Activated T-helper 1 cell treated with anti-CD3 and anti-CD28 coated beads, Interleukin-12 subunit alpha, Interleukin-12 subunit beta, Interleukin-2, Interleukin-4 antibody, amounts not matched to agents 30 ng/mL and 10 ng/mL and 1 ng/mL, durations not matched to agents 14 hours and 24 hours and 36 hours (primary cell): ENCODE measurements at regions not wholly inside any gene's neighbourhood (a gene's known extent, or its start where the extent isn't known, plus 50 kb on each side); places are given as distances from the start of the nearest gene placed in this dataset.
"Not testable (repeated sequence)": the region's sequence is repeated elsewhere in the genome, so short reads cannot be mapped to it uniquely, and the experiment has no call there.

Experiments
- DNase-seq: peaks from one replicate; pipeline ENCODE4 v3.0.0; 2021; ENCODE audit warnings: low spot score
- H3K27ac Mint-ChIP-seq: one replicate; pipeline ENCODE4 v1.8.0; 2021; ENCODE audit warnings: mild to moderate bottlenecking, mixed read lengths
- H3K27me3 Mint-ChIP-seq: one replicate; pipeline ENCODE4 v1.8.0; 2022; ENCODE audit warnings: mild to moderate bottlenecking, moderate library complexity, mixed read lengths; ENCODE audit not compliant: insufficient read depth
- H3K36me3 Mint-ChIP-seq: one replicate; pipeline ENCODE4 v1.8.0; 2021; ENCODE audit warnings: low read depth, mixed read lengths
- H3K4me1 Mint-ChIP-seq: one replicate; pipeline ENCODE4 v1.8.0; 2021; ENCODE audit warnings: low read depth, mixed read lengths
- H3K4me3 Mint-ChIP-seq: one replicate; pipeline ENCODE4 v1.8.0; 2021; ENCODE audit warnings: mild to moderate bottlenecking, moderate library complexity, mixed read lengths
- H3K9me3 Mint-ChIP-seq: one replicate; pipeline ENCODE4 v1.8.0; 2021; ENCODE audit warnings: mixed read lengths
- intact Hi-C: fragments of 100-400 bp; cut with micrococcal nuclease; formaldehyde crosslinking; loops from one replicate; pipeline ENCODE4 v1.15.1; 2024

GRCh38 chr1:194473766-194474165 lies 1287.4 kb upstream of the B3GALT2 start:
- H3K9me3 Mint-ChIP-seq: no peaks in the 10 kb centered on the region
- H3K27me3 Mint-ChIP-seq: no peaks in the 10 kb centered on the region
- H3K4me1 Mint-ChIP-seq: no peaks in the 10 kb centered on the region
- DNase-seq: no peak
- no peak overlapping the region for H3K27ac Mint-ChIP-seq
- no peaks in the 10 kb centered on the region for H3K36me3 Mint-ChIP-seq
- intact Hi-C loops: no loop called here
- no peak overlapping the region for H3K4me3 Mint-ChIP-seq

GRCh38 chr1:194469282-194469681 lies 1282.9 kb upstream of the B3GALT2 start:
- no peaks in the 10 kb centered on the region for H3K4me1 Mint-ChIP-seq
- no peaks in the 10 kb centered on the region for H3K27me3 Mint-ChIP-seq
- no peaks in the 10 kb centered on the region for H3K9me3 Mint-ChIP-seq
- no peak overlapping the region for H3K4me3 Mint-ChIP-seq
- DNase-seq: no peak
- H3K36me3 Mint-ChIP-seq: no peaks in the 10 kb centered on the region
- intact Hi-C loops: no loop called here
- H3K27ac Mint-ChIP-seq: no peak overlapping the region

GRCh38 chr1:194466706-194467105 lies 1280.3 kb upstream of the B3GALT2 start:
- no peak for DNase-seq
- intact Hi-C loops: no loop called here

GRCh38 chr1:194447636-194448035 lies 1261.2 kb upstream of the B3GALT2 start:
- Mint-ChIP-seq H3K27me3 (no peaks in the 10 kb centered on the region), H3K27ac (no peak overlapping the region), H3K9me3 (no peaks in the 10 kb centered on the region), H3K4me1 (no peaks in the 10 kb centered on the region), H3K36me3 (no peaks in the 10 kb centered on the region), H3K4me3 (no peak overlapping the region)
- no peak for DNase-seq
- intact Hi-C loops: no loop called here

More at GRCh38 chr1:194466706-194467105, 1280.3 kb upstream of the B3GALT2 start:
- Mint-ChIP-seq H3K9me3 (no peaks in the 10 kb centered on the region), H3K4me3 (no peak overlapping the region), H3K27me3 (no peaks in the 10 kb centered on the region), H3K27ac (no peak overlapping the region), H3K4me1 (no peaks in the 10 kb centered on the region), H3K36me3 (no peaks in the 10 kb centered on the region)

GRCh38 chr1:194445244-194445643 lies 1258.8 kb upstream of the B3GALT2 start:
- Mint-ChIP-seq H3K27me3 (no peaks in the 10 kb centered on the region), H3K27ac (no peak overlapping the region), H3K4me3 (no peak overlapping the region), H3K9me3 (no peaks in the 10 kb centered on the region), H3K36me3 (no peaks in the 10 kb centered on the region), H3K4me1 (no peaks in the 10 kb centered on the region)
- intact Hi-C loops: no loop called here
- DNase-seq: no peak

GRCh38 chr1:194442901-194443575 lies 1256.6 kb upstream of the B3GALT2 start:
- Mint-ChIP-seq H3K4me1 (no peaks in the 10 kb centered on the region), H3K9me3 (no peaks in the 10 kb centered on the region), H3K36me3 (no peaks in the 10 kb centered on the region), H3K27ac (no peak overlapping the region), H3K27me3 (no peaks in the 10 kb centered on the region), H3K4me3 (no peak overlapping the region)
- no peak for DNase-seq
- intact Hi-C loops: no loop called here

GRCh38 chr1:194437135-194437534 lies 1250.7 kb upstream of the B3GALT2 start:
- H3K27me3 Mint-ChIP-seq: no peaks in the 10 kb centered on the region
- intact Hi-C loops: no loop called here
- DNase-seq: no peak
- H3K36me3 Mint-ChIP-seq: no peaks in the 10 kb centered on the region
- no peaks in the 10 kb centered on the region for H3K4me1 Mint-ChIP-seq
- H3K4me3 Mint-ChIP-seq: no peak overlapping the region
- no peak overlapping the region for H3K27ac Mint-ChIP-seq
- H3K9me3 Mint-ChIP-seq: no peaks in the 10 kb centered on the region

GRCh38 chr1:194431121-194431520 lies 1244.7 kb upstream of the B3GALT2 start:
- Mint-ChIP-seq H3K4me1 (no peaks in the 10 kb centered on the region), H3K27ac (no peak overlapping the region), H3K4me3 (no peak overlapping the region), H3K27me3 (no peaks in the 10 kb centered on the region), H3K9me3 (no peaks in the 10 kb centered on the region), H3K36me3 (no peaks in the 10 kb centered on the region)
- no peak for DNase-seq
- intact Hi-C loops: no loop called here

GRCh38 chr1:194420706-194421105 lies 1234.3 kb upstream of the B3GALT2 start:
- intact Hi-C loops: no loop called here
- H3K9me3 Mint-ChIP-seq: peaks cover 3% of the 10 kb centered on the region

GRCh38 chr1:194419721-194420120 lies 1233.3 kb upstream of the B3GALT2 start:
- Mint-ChIP-seq H3K27ac (no peak overlapping the region), H3K4me3 (no peak overlapping the region), H3K9me3 (peaks cover 3% of the 10 kb centered on the region), H3K4me1 (no peaks in the 10 kb centered on the region), H3K27me3 (no peaks in the 10 kb centered on the region), H3K36me3 (no peaks in the 10 kb centered on the region)
- intact Hi-C loops: no loop called here
- DNase-seq: no peak

More at GRCh38 chr1:194420706-194421105, 1234.3 kb upstream of the B3GALT2 start:
- H3K4me1 Mint-ChIP-seq: no peaks in the 10 kb centered on the region
- no peak overlapping the region for H3K4me3 Mint-ChIP-seq
- no peak overlapping the region for H3K27ac Mint-ChIP-seq
- no peaks in the 10 kb centered on the region for H3K27me3 Mint-ChIP-seq
- no peaks in the 10 kb centered on the region for H3K36me3 Mint-ChIP-seq
- DNase-seq: no peak

GRCh38 chr1:194410756-194411155 lies 1224.3 kb upstream of the B3GALT2 start:
- no peak overlapping the region for H3K4me3 Mint-ChIP-seq
- intact Hi-C loops: no loop called here
- no peaks in the 10 kb centered on the region for H3K27me3 Mint-ChIP-seq
- DNase-seq: no peak
- H3K36me3 Mint-ChIP-seq: no peaks in the 10 kb centered on the region
- H3K9me3 Mint-ChIP-seq: no peaks in the 10 kb centered on the region
- no peak overlapping the region for H3K27ac Mint-ChIP-seq
- H3K4me1 Mint-ChIP-seq: no peaks in the 10 kb centered on the region

- DNase-seq, H3K27ac Mint-ChIP-seq, H3K4me1 Mint-ChIP-seq, H3K4me3 Mint-ChIP-seq, H3K27me3 Mint-ChIP-seq, H3K9me3 Mint-ChIP-seq, H3K36me3 Mint-ChIP-seq, intact Hi-C loops: not testable (repeated sequence)
Observed at GRCh38 chr1:194407238-194407637, 1220.8 kb upstream of the B3GALT2 start.

- no peaks in the 10 kb centered on the region for H3K36me3 Mint-ChIP-seq
- H3K9me3 Mint-ChIP-seq: no peaks in the 10 kb centered on the region
- no peaks in the 10 kb centered on the region for H3K4me1 Mint-ChIP-seq
- H3K4me3 Mint-ChIP-seq: no peak overlapping the region
- H3K27me3 Mint-ChIP-seq: no peaks in the 10 kb centered on the region
- H3K27ac Mint-ChIP-seq: no peak overlapping the region
- intact Hi-C loops: no loop called here
- no peak for DNase-seq
Observed at GRCh38 chr1:194394676-194395075, 1208.3 kb upstream of the B3GALT2 start.

GRCh38 chr1:194387531-194387930 lies 1201.1 kb upstream of the B3GALT2 start:
- H3K9me3 Mint-ChIP-seq: no peaks in the 10 kb centered on the region
- no peaks in the 10 kb centered on the region for H3K36me3 Mint-ChIP-seq

More at GRCh38 chr1:194387531-194387930, 1201.1 kb upstream of the B3GALT2 start:
- Mint-ChIP-seq H3K4me1 (no peaks in the 10 kb centered on the region), H3K4me3 (no peak overlapping the region), H3K27ac (no peak overlapping the region), H3K27me3 (peaks cover 1% of the 10 kb centered on the region)
- DNase-seq: no peak
- intact Hi-C loops: no loop called here
